PC-9 (cell line): ENCODE measurements at regions not wholly inside any gene's neighbourhood (a gene's known extent, or its start where the extent isn't known, plus 50 kb on each side); places are given as distances from the start of the nearest gene placed in this dataset.

Experiments
- BruUV-seq: library from RNA; stranded (reverse); fragments of 400-500 nt; replicated peaks from 2 replicates; lab custom pipeline; 2021; lab: Mats Ljungman, UMichigan
- CTCF ChIA-PET: fragments of 300-600 bp; sonication (Branson Sonifier 250); formaldehyde crosslinking; loops from one replicate; lab custom pipeline; 2022; ENCODE audit warnings: antibody characterized with exemption; lab: Charles Lee
- POLR2A ChIA-PET: fragments of 300-600 bp; sonication (Branson Sonifier 250); formaldehyde crosslinking; loops from one replicate; lab custom pipeline; 2022; ENCODE audit warnings: antibody characterized with exemption; ENCODE audit not compliant: unreplicated experiment; lab: Charles Lee
- DNase-seq, 2 experiments: peaks; one replicate each; pipeline versions ENCODE4 v3.0.0 to v3.0.0-alpha.2; 2015 to 2022; ENCODE audit warnings: mixed read lengths in 1 of 2
- H2AFZ ChIP-seq: fragments of 200-600 bp; sonication (generic); 2 replicates; pipeline ENCODE4 v1.8.1; 2017; ENCODE audit warnings: antibody characterized with exemption
- H3F3A ChIP-seq: fragments of 200-600 bp; sonication (generic); 2 replicates; pipeline ENCODE4 v1.8.1; 2017; ENCODE audit warnings: antibody characterized with exemption, mild to moderate bottlenecking, low read depth; ENCODE audit not compliant: insufficient read depth
- H3K27ac ChIP-seq: fragments of 200-600 bp; sonication (generic); 2 replicates; pipeline ENCODE4 v1.6.1; 2016; ENCODE audit warnings: mixed run types
- H3K27me3 ChIP-seq: fragments of 200-600 bp; sonication (generic); 2 replicates; pipeline ENCODE4 v1.6.1; 2016; ENCODE audit warnings: low read depth, mixed run types; ENCODE audit not compliant: insufficient read depth
- H3K36me3 ChIP-seq: fragments of 200-600 bp; sonication (generic); 2 replicates; pipeline ENCODE4 v1.6.1; 2016; ENCODE audit warnings: low read depth, mixed run types
- H3K4me1 ChIP-seq: fragments of 200-600 bp; sonication (generic); replicated peaks from 2 replicates; pipeline ENCODE4 v1.6.1; 2016; ENCODE audit warnings: mixed run types; ENCODE audit not compliant: insufficient read depth
- H3K4me2 ChIP-seq: fragments of 200-600 bp; sonication (generic); 2 replicates; pipeline ENCODE4 v1.6.1; 2017; ENCODE audit warnings: mixed run types
- H3K4me3 ChIP-seq: fragments of 200-600 bp; sonication (generic); 2 replicates; pipeline ENCODE4 v1.6.1; 2016; ENCODE audit warnings: mixed run types
- H3K79me2 ChIP-seq: fragments of 200-600 bp; sonication (generic); 2 replicates; pipeline ENCODE4 v1.6.1; 2017; ENCODE audit warnings: low read depth, mixed run types
- H3K9me2 ChIP-seq: fragments of 200-600 bp; sonication (generic); 2 replicates; pipeline ENCODE4 v1.8.1; 2017; ENCODE audit warnings: mild to moderate bottlenecking; ENCODE audit not compliant: insufficient read depth
- H3K9me3 ChIP-seq: fragments of 200-600 bp; sonication (generic); 2 replicates; pipeline ENCODE4 v1.8.1; 2016; ENCODE audit warnings: low read depth; ENCODE audit not compliant: insufficient read depth
- H4K20me1 ChIP-seq: fragments of 200-600 bp; sonication (generic); 2 replicates; pipeline ENCODE4 v1.8.1; 2017; ENCODE audit not compliant: insufficient read depth
- CTCF ChIP-seq: fragments of 200-600 bp; sonication (generic); conservative IDR thresholded peaks from 2 replicates; pipeline ENCODE4 v1.6.1; 2017; ENCODE audit warnings: mixed run types, antibody characterized with exemption, mild to moderate bottlenecking, moderate library complexity
- EZH2 ChIP-seq: fragments of 200-600 bp; sonication (generic); IDR thresholded peaks from 2 replicates; pipeline ENCODE4 v1.8.0; 2017; ENCODE audit warnings: antibody characterized with exemption, low read depth
- intact Hi-C: fragments of 100-400 bp; cut with micrococcal nuclease; formaldehyde crosslinking; loops from one replicate; pipeline ENCODE4 v1.10.0; 2022; ENCODE audit not compliant: unreplicated experiment

GRCh38 chr5:71839096-71839884, 120.2 kb downstream of the CARTPT start:
- no peak overlapping the region for H3K27ac ChIP-seq
- no peaks in the 10 kb centered on the region for H3K27me3 ChIP-seq
- no TSS peak for BruUV-seq
- intact Hi-C loops = no loop called here
- no peaks in the 10 kb centered on the region for H3F3A ChIP-seq
- H2AFZ ChIP-seq = no peak overlapping the region
- no peaks in the 10 kb centered on the region for H4K20me1 ChIP-seq
- no peak overlapping the region for H3K4me2 ChIP-seq
- H3K4me1 ChIP-seq = no peaks in the 10 kb centered on the region
- CTCF ChIA-PET = no interaction called here
- TF ChIP-seq CTCF = no peak
- no peak for TF ChIP-seq EZH2
- H3K79me2 ChIP-seq = no peaks in the 10 kb centered on the region
- H3K4me3 ChIP-seq = no peak overlapping the region
- no peaks in the 10 kb centered on the region for H3K36me3 ChIP-seq
- no peak for DNase-seq
- H3K9me3 ChIP-seq = no peaks in the 10 kb centered on the region
- POLR2A ChIA-PET = no interaction called here
- H3K9me2 ChIP-seq = no peaks in the 10 kb centered on the region

- no peak overlapping the region for H2AFZ ChIP-seq
- no peaks in the 10 kb centered on the region for H3K9me3 ChIP-seq
- H3K27ac ChIP-seq = no peak overlapping the region
- H3K4me3 ChIP-seq = no peak overlapping the region
- H4K20me1 ChIP-seq = no peaks in the 10 kb centered on the region
- no peaks in the 10 kb centered on the region for H3K4me1 ChIP-seq
- no peaks in the 10 kb centered on the region for H3K27me3 ChIP-seq
- H3K9me2 ChIP-seq = no peaks in the 10 kb centered on the region
- DNase-seq = no peak
- no peaks in the 10 kb centered on the region for H3K36me3 ChIP-seq
- ChIA-PET POLR2A (interaction anchor here (0.6 kb wide), 1 partner anchor 11 kb away, joined by 3 read pairs; no protein-coding TSS in a partner anchor), CTCF (no interaction called here)
- BruUV-seq = no TSS peak
- no peaks in the 10 kb centered on the region for H3K79me2 ChIP-seq
- intact Hi-C loops = no loop called here
- H3F3A ChIP-seq = no peaks in the 10 kb centered on the region
- no peak overlapping the region for H3K4me2 ChIP-seq
- TF ChIP-seq EZH2 (no peak), CTCF (no peak)
Measured at GRCh38 chr5:71841107-71841506, 122.0 kb downstream of the CARTPT start.

GRCh38 chr5:71843111-71843510, 124.0 kb downstream of the CARTPT start:
- H3K4me1 ChIP-seq = no peaks in the 10 kb centered on the region
- no peaks in the 10 kb centered on the region for H3K36me3 ChIP-seq
- H3K27ac ChIP-seq = no peak overlapping the region
- no peaks in the 10 kb centered on the region for H3K27me3 ChIP-seq
- H3K4me2 ChIP-seq = no peak overlapping the region
- no peak overlapping the region for H3K4me3 ChIP-seq
- no peaks in the 10 kb centered on the region for H3K9me3 ChIP-seq
- ChIA-PET POLR2A (no interaction called here), CTCF (no interaction called here)
- no peaks in the 10 kb centered on the region for H3F3A ChIP-seq
- intact Hi-C loops = no loop called here
- no peaks in the 10 kb centered on the region for H3K9me2 ChIP-seq
- no peaks in the 10 kb centered on the region for H4K20me1 ChIP-seq
- H3K79me2 ChIP-seq = no peaks in the 10 kb centered on the region
- no peak for DNase-seq
- TF ChIP-seq CTCF (no peak), EZH2 (no peak)
- no TSS peak for BruUV-seq
- no peak overlapping the region for H2AFZ ChIP-seq
